ENCODE measurements at regions not wholly inside any gene's neighbourhood (a gene's known extent, or its start where the extent isn't known, plus 50 kb on each side); places are given as distances from the start of the nearest gene placed in this dataset.

DNA sequence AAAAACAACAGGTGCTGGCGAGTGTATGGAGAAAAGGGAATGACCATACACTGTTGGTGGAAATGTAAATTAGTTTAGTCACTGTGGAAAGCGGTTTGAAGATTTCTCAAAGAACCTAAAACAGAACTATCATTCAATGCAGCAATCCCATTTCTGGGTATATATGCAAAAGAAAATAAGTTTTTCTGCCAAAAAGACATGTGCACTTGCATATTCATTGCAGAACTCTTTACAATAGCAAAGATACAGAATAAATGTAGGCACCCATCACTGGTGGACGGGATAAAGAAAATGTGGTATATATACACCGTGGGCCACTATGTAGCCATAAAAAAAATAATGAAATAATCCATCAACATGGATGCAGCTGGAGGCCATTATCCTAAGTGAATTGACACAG is 105.1 kb upstream of the FSTL5 start:
- no peak for DNase-seq (ENCODE audit: low read depth, low spot score)
- in situ Hi-C loops (cut with HindIII; ENCODE audit: low pct_unique_long_range_greater_than_20kb, low sequenced_read_pairs): no loop called here

DNA sequence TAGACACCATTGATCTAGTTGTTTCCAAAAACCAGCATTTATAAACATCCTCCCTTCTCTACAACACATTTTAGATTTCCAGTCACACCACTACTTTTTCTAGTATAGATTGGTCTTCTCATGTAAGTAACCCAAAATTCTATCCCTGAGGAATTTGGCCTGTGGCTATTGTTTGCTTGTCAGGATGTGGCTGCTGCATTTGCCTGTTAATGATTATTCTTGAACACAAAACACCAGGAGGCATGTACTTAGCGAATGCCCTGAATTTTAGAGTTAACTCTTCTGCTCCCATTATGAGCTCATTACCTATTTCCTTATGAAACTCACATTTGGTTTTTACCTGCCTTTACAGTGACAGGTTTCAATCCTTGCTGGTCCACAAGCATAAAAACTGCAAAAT is 102.0 kb upstream of the FSTL5 start:
- in situ Hi-C loops (cut with HindIII; ENCODE audit: low pct_unique_long_range_greater_than_20kb, low sequenced_read_pairs): no loop called here
- no peak for DNase-seq (ENCODE audit: low read depth, low spot score)

DNA sequence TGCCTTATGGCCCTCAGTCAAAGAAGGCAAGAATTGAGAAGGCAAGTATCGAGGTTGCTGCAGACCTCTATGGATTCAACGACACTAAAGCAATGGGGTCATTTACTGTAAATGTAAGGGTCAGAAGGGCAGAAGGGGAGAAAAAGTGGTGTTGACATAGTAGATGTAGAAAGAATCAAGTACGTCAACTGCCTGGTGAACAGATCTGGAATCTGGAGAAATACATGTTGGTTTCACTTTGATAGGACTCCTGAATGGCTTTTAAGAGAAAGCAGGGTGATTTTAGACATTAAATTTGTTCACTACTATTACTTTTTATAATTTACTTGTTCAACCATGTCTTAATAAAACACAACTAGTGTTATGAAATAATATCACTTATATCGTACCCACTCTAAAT is 81.3 kb upstream of the FSTL5 start:
- in situ Hi-C loops (cut with HindIII; ENCODE audit: low pct_unique_long_range_greater_than_20kb, low sequenced_read_pairs): no loop called here
- DNase-seq (ENCODE audit: low read depth, low spot score): no peak

DNA sequence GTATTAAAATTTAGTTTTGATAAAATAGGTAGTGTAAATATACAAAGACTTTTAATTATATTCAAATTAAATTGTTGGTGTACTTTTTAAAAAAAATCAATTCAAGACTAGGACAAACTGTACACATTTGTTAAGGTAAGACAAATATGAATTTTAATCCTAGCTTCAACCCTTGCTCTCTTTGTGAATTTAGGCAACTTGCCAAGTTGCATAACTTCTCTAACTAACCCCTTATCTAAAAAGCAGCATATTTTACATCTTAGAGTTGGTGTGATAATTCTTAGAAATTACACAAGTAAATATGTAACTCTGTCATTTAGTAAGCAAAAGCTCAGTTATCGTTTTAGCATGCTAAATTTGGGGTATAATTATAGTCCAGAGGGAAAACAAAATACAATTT is 78.1 kb upstream of the FSTL5 start:
- no peak for DNase-seq (ENCODE audit: low read depth, low spot score)
- in situ Hi-C loops (cut with HindIII; ENCODE audit: low pct_unique_long_range_greater_than_20kb, low sequenced_read_pairs): no loop called here

DNA sequence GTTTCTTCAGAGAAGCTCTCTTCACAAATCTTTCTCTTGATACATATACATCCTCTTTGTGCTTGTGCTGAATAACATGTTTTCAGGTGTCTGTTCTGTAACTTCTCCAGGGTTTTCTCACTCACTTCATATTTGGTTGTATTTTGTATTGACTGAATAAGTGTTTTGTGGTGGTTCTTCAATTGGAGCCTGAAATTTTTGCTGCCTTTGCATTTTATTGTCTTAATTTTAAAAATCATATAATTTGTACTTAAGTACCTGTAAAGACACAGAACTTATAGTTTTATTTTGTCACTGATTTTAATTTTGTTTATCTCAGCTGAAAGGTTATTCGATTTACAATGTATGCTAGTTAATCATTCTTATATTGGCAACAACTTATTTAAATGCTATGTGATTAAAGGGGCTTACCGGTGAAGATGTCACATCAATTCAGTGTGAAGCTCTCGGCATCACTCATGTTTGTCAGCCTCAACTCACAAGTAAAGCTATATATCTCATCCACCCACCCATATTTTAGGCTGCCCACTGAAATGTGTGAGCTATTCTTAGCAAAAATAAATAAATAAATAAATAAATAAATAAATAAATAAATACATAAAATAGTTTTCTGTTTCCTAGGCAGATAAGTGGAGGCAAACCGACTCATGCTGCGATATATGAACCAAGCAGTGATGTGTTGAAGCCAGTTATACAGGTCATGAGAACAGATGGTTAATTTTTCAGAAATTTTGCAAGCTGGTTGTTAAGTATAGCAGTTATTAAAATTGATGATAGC is 76.4 kb upstream of the FSTL5 start:
- no peak for DNase-seq (ENCODE audit: low read depth, low spot score)
- in situ Hi-C loops (cut with HindIII; ENCODE audit: low pct_unique_long_range_greater_than_20kb, low sequenced_read_pairs): no loop called here

DNA sequence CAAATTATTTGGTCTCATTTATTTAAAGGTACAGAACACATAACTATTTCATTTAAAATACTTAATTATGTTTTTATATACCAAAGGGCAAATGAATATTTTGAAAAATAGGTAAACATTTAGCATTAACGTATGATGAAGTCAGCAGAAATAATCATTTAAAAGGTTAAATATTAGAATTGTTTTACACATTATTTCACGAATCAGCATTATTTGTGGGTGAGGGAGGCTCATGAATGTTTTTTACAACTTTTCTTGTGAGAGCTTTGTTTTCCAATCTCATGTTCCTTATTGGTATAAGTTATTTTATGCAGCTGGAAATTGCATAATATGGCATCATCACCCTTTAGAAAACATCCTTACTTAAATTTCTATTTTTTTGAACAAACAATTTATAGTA is 73.9 kb upstream of the FSTL5 start:
- in situ Hi-C loops (cut with HindIII; ENCODE audit: low pct_unique_long_range_greater_than_20kb, low sequenced_read_pairs): no loop called here

DNA sequence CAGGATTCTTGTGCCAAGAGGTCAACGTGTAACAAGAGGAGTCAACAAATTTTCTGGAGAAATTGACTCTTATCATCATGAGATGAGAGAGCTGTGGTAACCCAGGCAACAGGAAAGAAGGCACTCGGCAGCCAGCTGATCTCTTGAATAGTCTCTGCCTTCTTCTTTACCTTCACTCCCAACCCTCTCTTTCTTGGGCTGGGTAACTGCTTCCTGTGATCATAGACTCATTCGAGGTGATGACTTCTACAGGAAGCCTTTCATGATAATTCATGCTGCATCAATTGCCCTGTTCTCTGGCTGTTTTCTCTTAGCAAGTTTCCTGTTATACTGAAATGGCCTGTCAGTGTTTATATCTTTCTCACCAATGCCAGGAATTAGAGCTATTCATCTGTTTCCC is 70.8 kb upstream of the FSTL5 start:
- DNase-seq (ENCODE audit: low read depth, low spot score): no peak
- in situ Hi-C loops (cut with HindIII; ENCODE audit: low pct_unique_long_range_greater_than_20kb, low sequenced_read_pairs): no loop called here

More for the DNA sequence above, 73.9 kb upstream of the FSTL5 start:
- no peak for DNase-seq (ENCODE audit: low read depth, low spot score)

DNA sequence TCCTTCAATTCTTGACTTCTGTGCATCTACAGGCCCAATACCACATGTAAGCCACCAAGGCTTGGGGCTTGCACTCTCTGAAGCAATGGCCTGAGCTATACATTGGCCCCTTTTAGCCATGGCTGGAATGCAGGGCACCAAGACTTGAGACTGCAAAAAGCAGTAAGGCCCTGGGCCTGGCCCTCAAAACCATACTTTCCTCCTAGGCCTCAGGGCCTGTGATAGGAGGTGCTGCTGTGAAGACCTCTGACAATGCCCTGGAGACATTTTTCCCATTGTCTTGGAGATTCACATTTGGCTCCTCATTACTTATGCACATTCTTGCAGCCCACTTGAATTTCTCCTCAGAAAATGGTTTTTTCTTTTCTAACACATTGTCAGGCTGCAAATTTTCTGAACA is 68.5 kb upstream of the FSTL5 start:
- no peak for DNase-seq (ENCODE audit: low read depth, low spot score)
- in situ Hi-C loops (cut with HindIII; ENCODE audit: low pct_unique_long_range_greater_than_20kb, low sequenced_read_pairs): no loop called here

DNA sequence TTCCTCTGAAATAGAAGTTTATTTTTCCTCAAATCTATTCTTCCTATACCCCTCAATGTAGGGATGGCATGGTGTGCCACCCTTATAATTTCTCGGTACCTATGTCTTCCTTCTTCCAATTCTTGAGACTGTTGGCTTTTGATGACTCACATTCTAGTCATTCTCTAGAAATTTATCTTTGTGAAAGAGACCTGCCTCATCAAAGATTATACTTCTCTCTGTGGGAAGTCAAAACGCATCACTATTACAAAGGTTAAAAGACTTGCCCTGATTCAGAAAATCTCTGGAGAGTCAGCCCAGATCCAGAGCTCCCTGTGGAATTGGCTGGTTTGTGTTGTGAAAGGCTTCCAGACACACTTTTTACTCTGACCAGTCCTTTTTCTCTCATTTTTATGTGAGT is 65.9 kb upstream of the FSTL5 start:
- DNase-seq (ENCODE audit: low read depth, low spot score): no peak
- in situ Hi-C loops (cut with HindIII; ENCODE audit: low pct_unique_long_range_greater_than_20kb, low sequenced_read_pairs): no loop called here

DNA sequence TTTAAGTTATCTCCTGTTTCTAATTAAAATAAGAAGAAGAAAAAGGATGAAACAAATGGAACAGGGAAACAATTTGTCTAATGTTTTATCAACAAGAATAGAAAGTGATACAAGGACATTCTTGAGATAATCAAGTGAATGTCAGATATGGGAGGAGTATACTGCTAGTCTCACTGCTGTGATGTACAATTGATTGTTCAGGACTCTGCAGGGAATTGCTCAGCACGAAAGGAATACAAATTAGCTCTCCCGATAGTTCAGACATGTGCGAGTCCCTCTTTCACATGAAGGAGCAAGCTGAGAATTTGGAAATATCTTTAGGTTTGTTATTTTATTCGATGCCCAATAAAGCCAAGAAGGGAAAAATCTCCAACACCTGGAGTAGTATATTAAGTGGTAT is 57.3 kb upstream of the FSTL5 start:
- in situ Hi-C loops (cut with HindIII; ENCODE audit: low pct_unique_long_range_greater_than_20kb, low sequenced_read_pairs): no loop called here
- no peak for DNase-seq (ENCODE audit: low read depth, low spot score)
